Left lung (tissue), 4 donors: ENCODE measurements at regions not wholly inside any gene's neighbourhood (a gene's known extent, or its start where the extent isn't known, plus 50 kb on each side); places are given as distances from the start of the nearest gene placed in this dataset.

Experiments
- ATAC-seq: fragments of 200-7000 bp; cut with Tn5 transposase; one replicate; pipeline ENCODE4 v1.9.1; 2020; ENCODE audit warnings: moderate library complexity
- DNase-seq, 4 donors: peaks; one replicate each; pipeline ENCODE4 v3.0.0-alpha.2; 2013 to 2020
- H3K27ac ChIP-seq, 2 donors: fragments of 200-600 bp; sonication (generic) in 1 of 2; one replicate each; pipeline versions ENCODE4 v1.5.0 to v1.8.0; 2020 to 2021
- H3K27me3 ChIP-seq, 2 donors: fragments of 200-600 bp; sonication (generic) in 1 of 2; one replicate each; pipeline versions ENCODE4 v1.5.0 to v1.8.0; 2020 to 2021
- H3K36me3 ChIP-seq, 2 donors: fragments of 200-600 bp; sonication (generic) in 1 of 2; one replicate each; pipeline versions ENCODE4 v1.5.0 to v1.8.0; 2020 to 2021
- H3K4me1 ChIP-seq, 2 donors: fragments of 200-600 bp; one replicate each; pipeline ENCODE4 v1.8.0; 2021
- H3K4me3 ChIP-seq, 2 donors: fragments of 200-600 bp; sonication (generic) in 1 of 2; one replicate each; pipeline versions ENCODE4 v1.5.0 to v1.8.0; 2020 to 2021; ENCODE audit warnings: mild to moderate bottlenecking in 1 of 2
- H3K9me3 ChIP-seq, 2 donors: fragments of 200-600 bp; sonication (generic) in 1 of 2; one replicate each; pipeline versions ENCODE4 v1.5.0 to v1.8.0; 2020 to 2021
- CTCF ChIP-seq, 2 donors: fragments of 200-600 bp; sonication (generic) in 1 of 2; IDR thresholded peaks; one replicate each; pipeline versions ENCODE4 v1.5.0 to v1.8.0; 2021; ENCODE audit warnings: antibody characterized with exemption in 2 of 2
- intact Hi-C, 2 donors: fragments of 100-400 bp; cut with DNase I; formaldehyde crosslinking; loops; one replicate each; pipeline versions ENCODE4 v1.11.2 to v1.14.2; 2022
- donor health status: DM: no; HTN: yes; CAD: no.
- donor health status: DM: no; HTN: no; CAD: no.

GRCh38 chr11:81337756-81338155 lies 1395.9 kb downstream of the FAM181B start:
- Histone ChIP-seq H3K27me3 (no peaks in the 10 kb centered on the region), H3K4me1 (no peaks in the 10 kb centered on the region), H3K27ac (no peak overlapping the region), H3K36me3 (no peaks in the 10 kb centered on the region), H3K4me3 (no peak overlapping the region), H3K9me3 (no peaks in the 10 kb centered on the region)
- ATAC-seq (no peak), DNase-seq (no peak)
- intact Hi-C loops = no loop called here
- TF ChIP-seq CTCF (IDR thresholded peaks at IDR 0.05) = no peak

GRCh38 chr11:81332276-81332675 lies 1401.4 kb downstream of the FAM181B start:
- no peaks in the 10 kb centered on the region for H3K4me1 ChIP-seq
- no peak for DNase-seq
- no peaks in the 10 kb centered on the region for H3K27me3 ChIP-seq
- intact Hi-C loops = no loop called here
- no peaks in the 10 kb centered on the region for H3K36me3 ChIP-seq
- no peak for TF ChIP-seq CTCF (IDR thresholded peaks at IDR 0.05)
- H3K27ac ChIP-seq = no peak overlapping the region
- H3K4me3 ChIP-seq = no peak overlapping the region
- H3K9me3 ChIP-seq = no peaks in the 10 kb centered on the region
- ATAC-seq = no peak

GRCh38 chr11:81331611-81332235 lies 1401.9 kb downstream of the FAM181B start:
- no peaks in the 10 kb centered on the region for H3K27me3 ChIP-seq
- intact Hi-C loops = no loop called here
- H3K9me3 ChIP-seq = no peaks in the 10 kb centered on the region
- no peak overlapping the region for H3K4me3 ChIP-seq
- H3K4me1 ChIP-seq = no peaks in the 10 kb centered on the region
- TF ChIP-seq CTCF (IDR thresholded peaks at IDR 0.05) = no peak
- H3K27ac ChIP-seq = no peak overlapping the region
- ATAC-seq (no peak), DNase-seq (no peak)
- no peaks in the 10 kb centered on the region for H3K36me3 ChIP-seq

- H3K36me3 ChIP-seq = no peaks in the 10 kb centered on the region
- no peak overlapping the region for H3K4me3 ChIP-seq
- ATAC-seq = no peak
- no peaks in the 10 kb centered on the region for H3K27me3 ChIP-seq
- DNase-seq = peak in 1 of 4 donors; percentile 30
- no peaks in the 10 kb centered on the region for H3K9me3 ChIP-seq
- no peak for TF ChIP-seq CTCF (IDR thresholded peaks at IDR 0.05)
- intact Hi-C loops = no loop called here
- H3K4me1 ChIP-seq = no peaks in the 10 kb centered on the region
- no peak overlapping the region for H3K27ac ChIP-seq
Observed at GRCh38 chr11:81331088-81331487, 1402.6 kb downstream of the FAM181B start.

GRCh38 chr11:81303038-81303664 lies 1430.5 kb downstream of the FAM181B start:
- no peak for TF ChIP-seq CTCF (IDR thresholded peaks at IDR 0.05)
- intact Hi-C loops = no loop called here
- H3K27me3 ChIP-seq = no peaks in the 10 kb centered on the region
- no peak overlapping the region for H3K4me3 ChIP-seq
- no peak for DNase-seq
- H3K36me3 ChIP-seq = no peaks in the 10 kb centered on the region
- no peak for ATAC-seq
- H3K27ac ChIP-seq = no peak overlapping the region
- H3K4me1 ChIP-seq = no peaks in the 10 kb centered on the region
- H3K9me3 ChIP-seq = no peaks in the 10 kb centered on the region
